AG09309 (cell line): ENCODE measurements at regions not wholly inside any gene's neighbourhood (a gene's known extent, or its start where the extent isn't known, plus 50 kb on each side); places are given as distances from the start of the nearest gene placed in this dataset.
A peak's percentile ranks its signal among the peaks of the same experiment; 100 is the strongest.

Source experiments
- DNase-seq: peaks from one replicate; pipeline ENCODE4 v3.0.0-alpha.2; 2010; ENCODE audit warnings: low read depth
- H3K4me3 ChIP-seq: 2 replicates; pipeline ENCODE4 v1.5.1; 2011; ENCODE audit warnings: mild to moderate bottlenecking, low read depth, low read length, moderate library complexity; ENCODE audit not compliant: control insufficient read depth
- TF ChIP-seq, protein P1 (sequence below): IDR thresholded peaks from 2 replicates; pipeline ENCODE4 v1.5.1; 2011; ENCODE audit warnings: mild to moderate bottlenecking, low read depth, low read length, inconsistent platforms; ENCODE audit not compliant: insufficient read depth, control insufficient read depth; ENCODE audit errors: missing control alignments

- no peak overlapping the region for H3K4me3 ChIP-seq
- peak; percentile 21 for DNase-seq
- TF ChIP-seq, protein P1, sequence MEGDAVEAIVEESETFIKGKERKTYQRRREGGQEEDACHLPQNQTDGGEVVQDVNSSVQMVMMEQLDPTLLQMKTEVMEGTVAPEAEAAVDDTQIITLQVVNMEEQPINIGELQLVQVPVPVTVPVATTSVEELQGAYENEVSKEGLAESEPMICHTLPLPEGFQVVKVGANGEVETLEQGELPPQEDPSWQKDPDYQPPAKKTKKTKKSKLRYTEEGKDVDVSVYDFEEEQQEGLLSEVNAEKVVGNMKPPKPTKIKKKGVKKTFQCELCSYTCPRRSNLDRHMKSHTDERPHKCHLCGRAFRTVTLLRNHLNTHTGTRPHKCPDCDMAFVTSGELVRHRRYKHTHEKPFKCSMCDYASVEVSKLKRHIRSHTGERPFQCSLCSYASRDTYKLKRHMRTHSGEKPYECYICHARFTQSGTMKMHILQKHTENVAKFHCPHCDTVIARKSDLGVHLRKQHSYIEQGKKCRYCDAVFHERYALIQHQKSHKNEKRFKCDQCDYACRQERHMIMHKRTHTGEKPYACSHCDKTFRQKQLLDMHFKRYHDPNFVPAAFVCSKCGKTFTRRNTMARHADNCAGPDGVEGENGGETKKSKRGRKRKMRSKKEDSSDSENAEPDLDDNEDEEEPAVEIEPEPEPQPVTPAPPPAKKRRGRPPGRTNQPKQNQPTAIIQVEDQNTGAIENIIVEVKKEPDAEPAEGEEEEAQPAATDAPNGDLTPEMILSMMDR, result peak; percentile 67
Observed at GRCh38 chr5:108521841-108522506, 140.1 kb upstream of the FBXL17 start.

- TF ChIP-seq, protein P1, result no peak
- H3K4me3 ChIP-seq, result no peak overlapping the region
- no peak for DNase-seq
Observed at GRCh38 chr5:108521011-108521700, 139.3 kb upstream of the FBXL17 start.

DNA sequence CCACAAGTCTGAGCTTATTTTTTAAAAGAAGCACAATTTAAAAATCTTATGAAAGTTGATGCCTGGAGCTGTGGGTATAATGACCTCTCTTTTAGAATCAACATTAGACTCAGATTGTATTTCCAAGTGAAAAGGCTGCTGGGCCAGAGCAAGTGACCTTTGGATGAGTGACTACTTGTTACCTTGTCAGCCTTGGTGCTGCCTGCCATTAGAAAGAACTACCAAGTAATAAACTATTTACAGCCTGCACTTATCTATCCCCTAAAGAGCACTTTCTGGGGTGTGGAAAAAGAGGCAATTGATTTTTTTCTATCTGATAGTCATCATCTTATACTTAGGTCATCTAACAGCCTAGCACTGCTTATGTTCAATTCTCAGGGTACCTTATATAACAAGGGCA lies 134.9 kb upstream of the FBXL17 start:
- DNase-seq, result no peak

DNA sequence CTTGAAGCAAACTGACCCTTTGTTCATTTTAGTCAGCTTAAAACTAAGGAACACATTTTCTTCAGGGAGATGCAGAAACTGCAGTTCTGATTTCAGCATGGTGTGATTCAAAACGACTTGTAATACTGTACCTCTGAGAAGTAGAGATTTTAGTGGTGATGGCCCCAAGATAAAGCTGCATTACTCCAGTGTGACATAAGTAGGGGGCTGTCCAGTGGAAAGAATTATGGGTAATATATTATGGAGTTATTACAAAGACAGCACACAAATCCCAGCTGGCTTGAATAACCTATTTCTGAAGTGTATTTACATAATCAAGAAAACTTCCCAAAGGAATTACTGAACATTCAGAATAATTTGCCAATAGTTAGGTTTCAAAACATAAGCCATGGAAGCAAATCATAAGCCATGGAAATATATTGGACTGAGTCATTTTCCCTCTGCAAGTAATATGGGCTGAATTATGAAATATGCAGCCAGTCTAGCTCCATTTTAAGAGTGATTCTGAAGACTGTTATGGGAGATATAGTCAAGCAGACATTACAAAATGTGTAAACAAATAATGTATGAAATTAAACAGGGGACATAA lies 133.7 kb upstream of the FBXL17 start:
- TF ChIP-seq, protein P1, result no peak
- no peak for DNase-seq
- H3K4me3 ChIP-seq, result no peak overlapping the region

More for the DNA sequence above, 134.9 kb upstream of the FBXL17 start:
- TF ChIP-seq, protein P1, result no peak
- no peak overlapping the region for H3K4me3 ChIP-seq

DNA sequence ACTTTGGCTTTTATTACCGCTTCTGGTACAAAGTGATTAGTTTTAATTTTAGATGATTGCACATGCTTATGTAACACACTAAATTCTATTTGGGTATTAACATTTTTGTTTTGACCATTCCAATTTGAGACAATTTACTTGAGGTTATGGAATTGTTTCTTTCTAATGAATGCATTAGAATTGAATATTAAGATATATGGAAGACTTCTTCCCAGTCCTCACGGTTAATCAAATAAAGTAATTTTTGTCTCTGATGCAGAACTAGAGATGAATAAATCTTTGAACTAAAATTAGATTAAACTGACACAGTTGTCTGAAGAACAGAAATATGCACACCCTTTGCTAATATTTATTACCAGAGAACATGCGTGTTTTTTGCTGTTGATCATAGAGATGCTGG lies 127.1 kb upstream of the FBXL17 start:
- no peak for DNase-seq
- no peak overlapping the region for H3K4me3 ChIP-seq
- TF ChIP-seq, protein P1, result no peak

DNA sequence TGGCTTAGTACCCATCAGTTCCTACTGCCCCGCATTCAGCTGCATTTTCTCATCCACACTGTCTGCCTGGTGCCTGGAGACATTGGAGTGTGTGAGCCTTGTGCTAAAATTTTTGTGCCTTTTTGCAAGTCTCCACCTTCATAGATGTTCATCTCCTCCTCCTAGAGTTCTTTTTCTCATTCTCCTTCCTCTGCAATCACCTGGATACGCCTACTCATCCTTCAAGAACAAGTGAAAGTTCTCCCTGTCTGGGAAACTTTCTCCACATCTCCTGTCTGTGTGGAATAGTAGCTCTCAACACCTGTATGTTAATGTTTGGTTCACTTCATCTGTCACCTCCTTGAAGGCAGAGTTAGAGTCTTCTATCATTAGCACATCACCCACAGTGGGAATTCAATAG lies 125.7 kb upstream of the FBXL17 start:
- H3K4me3 ChIP-seq, result no peak overlapping the region
- no peak for DNase-seq
- TF ChIP-seq, protein P1, result no peak
